ENCODE measurements at regions not wholly inside any gene's neighbourhood (a gene's known extent, or its start where the extent isn't known, plus 50 kb on each side); places are given as distances from the start of the nearest gene placed in this dataset.

GRCh38 chr10:28922861-28923260, 245.5 kb downstream of the BAMBI start:
- no peak for TF ChIP-seq CTCF (IDR thresholded peaks at IDR 0.05)
- no peak for TF ChIP-seq POLR2A (IDR thresholded peaks at IDR 0.05; ENCODE audit: low read depth)
